PC-3 (cell line): ENCODE measurements at regions not wholly inside any gene's neighbourhood (a gene's known extent, or its start where the extent isn't known, plus 50 kb on each side); places are given as distances from the start of the nearest gene placed in this dataset.

Source experiments
- EZH2 ChIP-seq: fragments of 300-600 bp; sonication (generic); IDR thresholded peaks from one replicate; pipeline ENCODE4 v1.6.1; 2017; ENCODE audit warnings: antibody characterized with exemption, mild to moderate bottlenecking, low read length; ENCODE audit not compliant: unreplicated experiment
- TF ChIP-seq, protein P1 (sequence below): fragments of 300-600 bp; sonication (generic); conservative IDR thresholded peaks from 2 replicates; pipeline ENCODE4 v1.5.1; 2017; ENCODE audit warnings: antibody characterized with exemption, low read depth, mild to moderate bottlenecking, low read length

DNA sequence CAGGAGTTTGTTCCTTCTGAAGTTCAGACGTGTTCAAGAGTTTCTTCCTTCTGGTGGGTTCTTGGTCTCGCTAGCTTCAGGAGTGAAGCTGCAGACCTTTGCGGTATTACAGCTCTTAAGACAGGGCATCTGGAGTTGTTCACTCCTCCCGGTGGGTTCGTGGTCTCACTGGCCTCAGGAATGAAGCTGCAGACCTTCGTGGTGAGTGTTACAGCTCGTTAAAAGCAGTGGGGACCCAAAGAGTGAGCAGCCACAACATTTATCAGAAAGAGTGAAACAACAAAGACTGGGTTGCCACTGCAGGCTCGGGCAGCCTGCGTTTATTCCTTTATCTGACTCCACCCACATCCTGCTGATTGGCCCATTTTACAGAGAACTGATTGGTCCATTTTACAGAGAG, 373.1 kb downstream of the ETS1 start:
- TF ChIP-seq, protein P1, sequence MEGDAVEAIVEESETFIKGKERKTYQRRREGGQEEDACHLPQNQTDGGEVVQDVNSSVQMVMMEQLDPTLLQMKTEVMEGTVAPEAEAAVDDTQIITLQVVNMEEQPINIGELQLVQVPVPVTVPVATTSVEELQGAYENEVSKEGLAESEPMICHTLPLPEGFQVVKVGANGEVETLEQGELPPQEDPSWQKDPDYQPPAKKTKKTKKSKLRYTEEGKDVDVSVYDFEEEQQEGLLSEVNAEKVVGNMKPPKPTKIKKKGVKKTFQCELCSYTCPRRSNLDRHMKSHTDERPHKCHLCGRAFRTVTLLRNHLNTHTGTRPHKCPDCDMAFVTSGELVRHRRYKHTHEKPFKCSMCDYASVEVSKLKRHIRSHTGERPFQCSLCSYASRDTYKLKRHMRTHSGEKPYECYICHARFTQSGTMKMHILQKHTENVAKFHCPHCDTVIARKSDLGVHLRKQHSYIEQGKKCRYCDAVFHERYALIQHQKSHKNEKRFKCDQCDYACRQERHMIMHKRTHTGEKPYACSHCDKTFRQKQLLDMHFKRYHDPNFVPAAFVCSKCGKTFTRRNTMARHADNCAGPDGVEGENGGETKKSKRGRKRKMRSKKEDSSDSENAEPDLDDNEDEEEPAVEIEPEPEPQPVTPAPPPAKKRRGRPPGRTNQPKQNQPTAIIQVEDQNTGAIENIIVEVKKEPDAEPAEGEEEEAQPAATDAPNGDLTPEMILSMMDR: no peak
- no peak for TF ChIP-seq EZH2
